Natural killer cell (primary cell): ENCODE measurements at regions not wholly inside any gene's neighbourhood (a gene's known extent, or its start where the extent isn't known, plus 50 kb on each side); places are given as distances from the start of the nearest gene placed in this dataset.

ENCODE experiments used
- ATAC-seq, 3 donors: fragments of 150-1000 bp in 2 of 3; fragments of 200-7000 bp in 1 of 3; cut with Tn5 transposase; 1 replicate in 1 of 3; 2 replicates in 2 of 3; pipeline ENCODE4 v1.10.0; 2021; ENCODE audit warnings: mild to moderate bottlenecking in 2 of 3, moderate library complexity in 2 of 3
- DNase-seq, 2 donors: peaks; one replicate each; pipeline versions ENCODE4 v3.0.0 to v3.0.0-alpha.2; 2013 to 2021; ENCODE audit warnings: mixed read lengths in 1 of 2
- H3K27ac ChIP-seq: one replicate; pipeline ENCODE4 v1.5.1; 2013; ENCODE audit warnings: mild to moderate bottlenecking, low read length
- H3K27me3 ChIP-seq: one replicate; pipeline ENCODE4 v1.6.1; 2013; ENCODE audit warnings: low read length; ENCODE audit not compliant: control insufficient read depth, insufficient read depth
- H3K36me3 ChIP-seq: one replicate; pipeline ENCODE4 v1.6.1; 2013; ENCODE audit warnings: low read length; ENCODE audit not compliant: control insufficient read depth, insufficient read depth
- H3K4me1 ChIP-seq: one replicate; pipeline ENCODE4 v1.6.1; 2013; ENCODE audit warnings: low read length; ENCODE audit not compliant: control insufficient read depth, insufficient read depth
- H3K4me3 ChIP-seq: one replicate; pipeline ENCODE4 v1.5.1; 2013; ENCODE audit warnings: low read length
- H3K9me3 ChIP-seq: one replicate; pipeline ENCODE4 v1.6.1; 2013; ENCODE audit warnings: low read length; ENCODE audit not compliant: control insufficient read depth, insufficient read depth
- H3K27ac Mint-ChIP-seq, 2 donors: one replicate each; pipeline ENCODE4 v1.8.0; 2022; ENCODE audit warnings: mild to moderate bottlenecking in 2 of 2, mixed read lengths in 2 of 2, moderate library complexity in 1 of 2
- H3K27me3 Mint-ChIP-seq, 2 donors: one replicate each; pipeline ENCODE4 v1.8.0; 2022; ENCODE audit warnings: low read depth in 2 of 2, mixed read lengths in 2 of 2
- H3K36me3 Mint-ChIP-seq: one replicate; pipeline ENCODE4 v1.8.0; 2022; ENCODE audit warnings: mixed read lengths
- H3K4me1 Mint-ChIP-seq, 2 donors: one replicate each; pipeline ENCODE4 v1.8.0; 2022; ENCODE audit warnings: mixed read lengths in 2 of 2
- H3K4me3 Mint-ChIP-seq: one replicate; pipeline ENCODE4 v1.8.0; 2022; ENCODE audit warnings: mild to moderate bottlenecking, moderate library complexity, mixed read lengths
- H3K9me3 Mint-ChIP-seq, 2 donors: one replicate each; pipeline ENCODE4 v1.8.0; 2022; ENCODE audit warnings: mixed read lengths in 2 of 2
- CTCF ChIP-seq: fragments of 200-600 bp; IDR thresholded peaks from one replicate; pipeline ENCODE4 v1.8.0; 2022; ENCODE audit warnings: antibody characterized with exemption
- WGBS: methylation state at CpG from one replicate; pipeline ENCODE4 v1.1.7; 2013; ENCODE audit warnings: missing lambda C conversion rate; ENCODE audit not compliant: insufficient coverage; 5-methylcytosine and 5-hydroxymethylcytosine counted together
- intact Hi-C: fragments of 100-400 bp; cut with micrococcal nuclease; formaldehyde crosslinking; loops from one replicate; pipeline ENCODE4 v1.14.2; 2022

GRCh38 chr12:62016021-62016420, 244.2 kb upstream of the USP15 start:
- no peak for ATAC-seq
- no peaks in the 10 kb centered on the region for H3K36me3 ChIP-seq
- H3K9me3 ChIP-seq, result no peaks in the 10 kb centered on the region
- WGBS, result 10% methylated on average over 3 of the region's 3 CpGs
- TF ChIP-seq CTCF, result no peak
- Mint-ChIP-seq H3K9me3 (peaks cover 2 to 3% of the 10 kb centered on the region in 2 donors), H3K4me3 (no peak overlapping the region), H3K4me1 (no peaks in the 10 kb centered on the region), H3K27me3 (no peaks in the 10 kb centered on the region), H3K36me3 (no peaks in the 10 kb centered on the region), H3K27ac (no peak overlapping the region)
- H3K27me3 ChIP-seq, result no peaks in the 10 kb centered on the region
- no peak overlapping the region for H3K4me3 ChIP-seq
- intact Hi-C loops, result no loop called here
- no peaks in the 10 kb centered on the region for H3K4me1 ChIP-seq
- DNase-seq, result no peak
- H3K27ac ChIP-seq, result no peak overlapping the region

- Mint-ChIP-seq H3K27me3 (no peaks in the 10 kb centered on the region), H3K36me3 (no peaks in the 10 kb centered on the region), H3K27ac (no peak overlapping the region), H3K4me1 (no peaks in the 10 kb centered on the region), H3K9me3 (peaks cover 5 to 6% of the 10 kb centered on the region in 2 donors), H3K4me3 (no peak overlapping the region)
- no peak overlapping the region for H3K27ac ChIP-seq
- no peaks in the 10 kb centered on the region for H3K36me3 ChIP-seq
- intact Hi-C loops, result no loop called here
- peaks cover 7% of the 10 kb centered on the region for H3K9me3 ChIP-seq
- TF ChIP-seq CTCF, result no peak
- no peak for DNase-seq
- 94% methylated on average over 6 of the region's 6 CpGs for WGBS
- no peaks in the 10 kb centered on the region for H3K27me3 ChIP-seq
- no peak overlapping the region for H3K4me3 ChIP-seq
- H3K4me1 ChIP-seq, result no peaks in the 10 kb centered on the region
- no peak for ATAC-seq
Observed at GRCh38 chr12:62021808-62022207, 238.4 kb upstream of the USP15 start.

GRCh38 chr12:62028536-62028935, 231.7 kb upstream of the USP15 start:
- H3K4me3 Mint-ChIP-seq, result no peak overlapping the region
- no peak for DNase-seq
- no peak overlapping the region for H3K4me3 ChIP-seq
- H3K9me3 ChIP-seq, result no peaks in the 10 kb centered on the region
- no peaks in the 10 kb centered on the region for H3K27me3 ChIP-seq
- no peaks in the 10 kb centered on the region for H3K27me3 Mint-ChIP-seq
- WGBS, result no CpG with 5 or more reads among the region's 1 CpG
- intact Hi-C loops, result no loop called here
- H3K36me3 Mint-ChIP-seq, result no peaks in the 10 kb centered on the region
- no peak for TF ChIP-seq CTCF
- no peak overlapping the region for H3K27ac Mint-ChIP-seq
- no peaks in the 10 kb centered on the region for H3K36me3 ChIP-seq
- no peak overlapping the region for H3K27ac ChIP-seq
- H3K9me3 Mint-ChIP-seq, result peaks cover 5 to 6% of the 10 kb centered on the region in 2 donors
- no peaks in the 10 kb centered on the region for H3K4me1 Mint-ChIP-seq
- no peaks in the 10 kb centered on the region for H3K4me1 ChIP-seq
- ATAC-seq, result no peak

- H3K4me1 ChIP-seq, result no peaks in the 10 kb centered on the region
- H3K4me3 Mint-ChIP-seq, result no peak overlapping the region
- H3K27ac ChIP-seq, result no peak overlapping the region
- H3K4me3 ChIP-seq, result no peak overlapping the region
- H3K27ac Mint-ChIP-seq, result no peak overlapping the region
- H3K4me1 Mint-ChIP-seq, result no peaks in the 10 kb centered on the region
- ATAC-seq (no peak), DNase-seq (no peak)
- H3K36me3 Mint-ChIP-seq, result no peaks in the 10 kb centered on the region
- no peak for TF ChIP-seq CTCF
- 83% methylated on average over 2 of the region's 2 CpGs for WGBS
- H3K27me3 Mint-ChIP-seq, result no peaks in the 10 kb centered on the region
- no peaks in the 10 kb centered on the region for H3K27me3 ChIP-seq
- H3K36me3 ChIP-seq, result no peaks in the 10 kb centered on the region
- H3K9me3 ChIP-seq, result no peaks in the 10 kb centered on the region
- intact Hi-C loops, result no loop called here
- H3K9me3 Mint-ChIP-seq, result peaks cover 0 to 3% of the 10 kb centered on the region in 2 donors
Observed at GRCh38 chr12:62032870-62033269, 227.3 kb upstream of the USP15 start.
